ENCODE measurements at regions not wholly inside any gene's neighbourhood (a gene's known extent, or its start where the extent isn't known, plus 50 kb on each side); places are given as distances from the start of the nearest gene placed in this dataset.
A peak's percentile ranks its signal among the peaks of the same experiment; 100 is the strongest.

- no peaks in the 10 kb centered on the region for H3F3A ChIP-seq (replicated peaks; ENCODE audit: low read depth)
Measured at GRCh38 chr3:88589138-88589537, 439.4 kb downstream of the C3orf38 start.

More at GRCh38 chr3:88589138-88589537, 439.4 kb downstream of the C3orf38 start:
- ATAC-seq (no peak), DNase-seq (ENCODE audit: low spot score) (peak; percentile 3)
- TF ChIP-seq JUNB (IDR thresholded peaks at IDR 0.05; ENCODE audit: unreplicated experiment) (no peak), ZNF114 (CRISPR knock-in tag; IDR thresholded peaks at IDR 0.05) (no peak), NANOG (IDR thresholded peaks at IDR 0.05; ENCODE audit: borderline replicate concordance) (no peak), STAT1 (IDR thresholded peaks at IDR 0.05; ENCODE audit: unreplicated experiment) (no peak), EZH2phosphoT487 (IDR thresholded peaks at IDR 0.05; ENCODE audit: unreplicated experiment) (no peak), REST (IDR thresholded peaks at IDR 0.05; ENCODE audit: unreplicated experiment) (no peak), CTCF (conservative IDR thresholded peaks at IDR 0.05; ENCODE audit: low read depth in 2 of 2) (no peak), POLR2AphosphoS5 (IDR thresholded peaks at IDR 0.05; ENCODE audit: low read depth) (no peak), ETS1 (IDR thresholded peaks at IDR 0.05) (no peak), ZNF462 (CRISPR knock-in tag; IDR thresholded peaks at IDR 0.05) (no peak), EZH2 (IDR thresholded peaks at IDR 0.05; ENCODE audit: low read depth, unreplicated experiment) (no peak), CREB1 (CRISPR knock-in tag; IDR thresholded peaks at IDR 0.05; ENCODE audit: low read depth) (no peak), ZNF331 (CRISPR knock-in tag; IDR thresholded peaks at IDR 0.05; ENCODE audit: low read depth) (no peak)
- H3K4me3 ChIP-seq = no peak overlapping the region
- H2AFZ ChIP-seq = no peak overlapping the region
- no peaks in the 10 kb centered on the region for H3K27me3 Mint-ChIP-seq (ENCODE audit: insufficient read depth, low read depth, poor library complexity)
- no peak overlapping the region for H3K4me3 Mint-ChIP-seq
- no peaks in the 10 kb centered on the region for H3K36me3 ChIP-seq (ENCODE audit: insufficient read depth)
- 0 out of 2 replicates have a peak overlapping the region, but pooled peaks have one; percentile 17 for H3K4me2 ChIP-seq
- no peaks in the 10 kb centered on the region for H4K20me1 ChIP-seq (replicated peaks; ENCODE audit: insufficient read depth)
- H3K4me1 Mint-ChIP-seq = peaks cover 17% of the 10 kb centered on the region; the same call in 2 of the 3 replicates
- no peaks in the 10 kb centered on the region for H3K79me2 ChIP-seq (replicated peaks; ENCODE audit: insufficient read depth)
- H3K27me3 ChIP-seq (ENCODE audit: insufficient read depth) = no peaks in the 10 kb centered on the region
- no peaks in the 10 kb centered on the region for H3K9me2 ChIP-seq (ENCODE audit: insufficient read depth)
- peak overlapping the region; percentile 87 for H3K27ac Mint-ChIP-seq
- no peaks in the 10 kb centered on the region for H3K36me3 Mint-ChIP-seq (ENCODE audit: low read depth)
- no peak overlapping the region for H3K27ac ChIP-seq (ENCODE audit: low read depth)
- no peaks in the 10 kb centered on the region for H3K9me3 Mint-ChIP-seq
- H3K4me1 ChIP-seq (ENCODE audit: insufficient read depth) = peaks cover 24% of the 10 kb centered on the region

Data from GM23338 (cell line).